Liver (tissue), 8 donors: ENCODE measurements at regions not wholly inside any gene's neighbourhood (a gene's known extent, or its start where the extent isn't known, plus 50 kb on each side); places are given as distances from the start of the nearest gene placed in this dataset.

ENCODE experiments used
- DNase-seq: peaks from one replicate; pipeline ENCODE4 v3.0.0-alpha.2; 2017; ENCODE audit warnings: low spot score
- H3K27ac ChIP-seq, 2 donors: one replicate each; pipeline ENCODE4 v1.7.0; 2013; ENCODE audit warnings: inconsistent platforms in 2 of 2, low read length in 2 of 2, control low read depth in 1 of 2, low read depth in 1 of 2, mild to moderate bottlenecking in 1 of 2
- H3K27me3 ChIP-seq, 4 donors: one replicate each; pipeline versions ENCODE4 v1.6.1 to v1.7.0; 2013; ENCODE audit warnings: low read length in 3 of 4, inconsistent platforms in 1 of 4, mild to moderate bottlenecking in 1 of 4, moderate library complexity in 1 of 4; ENCODE audit not compliant: control insufficient read depth in 4 of 4, insufficient read depth in 4 of 4
- H3K36me3 ChIP-seq, 4 donors: one replicate each; pipeline versions ENCODE4 v1.6.1 to v1.7.0; 2013; ENCODE audit warnings: low read length in 3 of 4, mild to moderate bottlenecking in 3 of 4, low read depth in 1 of 4, moderate library complexity in 1 of 4; ENCODE audit not compliant: control insufficient read depth in 4 of 4, insufficient read depth in 3 of 4
- H3K4me1 ChIP-seq, 4 donors: one replicate each; pipeline versions ENCODE4 v1.6.1 to v1.7.0; 2013; ENCODE audit warnings: low read length in 3 of 4, mild to moderate bottlenecking in 3 of 4, moderate library complexity in 1 of 4; ENCODE audit not compliant: control insufficient read depth in 4 of 4, insufficient read depth in 4 of 4
- H3K4me3 ChIP-seq, 3 donors: one replicate each; pipeline versions ENCODE4 v1.6.1 to v1.7.0; 2013; ENCODE audit warnings: low read length in 3 of 3, control low read depth in 1 of 3, low read depth in 1 of 3, mild to moderate bottlenecking in 1 of 3
- H3K9ac ChIP-seq, 2 donors: one replicate each; pipeline ENCODE4 v1.7.0; 2013; ENCODE audit warnings: low read length in 2 of 2, mild to moderate bottlenecking in 2 of 2, moderate library complexity in 2 of 2, control low read depth in 1 of 2, low read depth in 1 of 2
- H3K9me3 ChIP-seq, 4 donors: one replicate each; pipeline versions ENCODE4 v1.6.1 to v1.7.0; 2013; ENCODE audit warnings: low read length in 3 of 4; ENCODE audit not compliant: control insufficient read depth in 4 of 4
- ATF3 ChIP-seq: IDR thresholded peaks from 2 replicates; pipeline ENCODE4 v1.6.1; 2016; ENCODE audit warnings: antibody characterized with exemption
- CTCF ChIP-seq: fragments of 150-350 bp; IDR thresholded peaks from 2 replicates; pipeline ENCODE4 v1.5.1; 2017; ENCODE audit warnings: improper control_type of control experiment, low read depth, low read length; ENCODE audit not compliant: missing input control
- EGR1 ChIP-seq, 2 donors: IDR thresholded peaks; 2 replicates each; pipeline ENCODE4 v1.6.1; 2016 to 2018; ENCODE audit warnings: antibody characterized with exemption in 2 of 2, low read depth in 2 of 2
- FOXA1 ChIP-seq: IDR thresholded peaks from 2 replicates; pipeline ENCODE4 v1.6.1; 2016; ENCODE audit warnings: antibody characterized with exemption
- GABPA ChIP-seq, 2 donors: IDR thresholded peaks in 1 of 2; conservative IDR thresholded peaks in 1 of 2; 2 replicates each; pipeline ENCODE4 v1.6.1; 2016; ENCODE audit warnings: antibody characterized with exemption in 2 of 2, mild to moderate bottlenecking in 1 of 2, moderate library complexity in 1 of 2
- HNF4G ChIP-seq: IDR thresholded peaks from 2 replicates; pipeline ENCODE4 v1.6.1; 2016; ENCODE audit warnings: antibody characterized with exemption
- JUND ChIP-seq, 2 donors: IDR thresholded peaks; 2 replicates each; pipeline ENCODE4 v1.6.1; 2016; ENCODE audit warnings: antibody characterized with exemption in 2 of 2
- MAX ChIP-seq: IDR thresholded peaks from 2 replicates; pipeline ENCODE4 v1.6.1; 2016; ENCODE audit warnings: antibody characterized with exemption
- RAD21 ChIP-seq, 2 donors: IDR thresholded peaks; 2 replicates each; pipeline ENCODE4 v1.6.1; 2016; ENCODE audit warnings: antibody characterized with exemption in 2 of 2, mild to moderate bottlenecking in 2 of 2
- RXRA ChIP-seq, 2 donors: IDR thresholded peaks; 2 replicates each; pipeline ENCODE4 v1.6.1; 2017 to 2018; ENCODE audit warnings: antibody characterized with exemption in 2 of 2, mild to moderate bottlenecking in 1 of 2
- TAF1 ChIP-seq: conservative IDR thresholded peaks from 2 replicates; pipeline ENCODE4 v1.6.1; 2016; ENCODE audit warnings: antibody characterized with exemption, mild to moderate bottlenecking
- YY1 ChIP-seq: IDR thresholded peaks from 2 replicates; pipeline ENCODE4 v1.6.1; 2016; ENCODE audit warnings: antibody characterized with exemption, mild to moderate bottlenecking
- WGBS: extraction: QIAGEN DNeasy Blood & Tissue Kit; methylation state at CpG from one replicate; pipeline ENCODE4 v1.1.7; 2013; 5-methylcytosine and 5-hydroxymethylcytosine counted together
- TF ChIP-seq, protein P1 (sequence below): IDR thresholded peaks from 2 replicates; pipeline ENCODE4 v1.6.1; 2016; ENCODE audit warnings: antibody characterized with exemption
- donor health status: healthy.
- donor health status: healthy.
- donor health status: healthy.
- donor health status: healthy.
- donor health status: healthy.

- 92% methylated on average over 3 of the region's 3 CpGs for WGBS
- Histone ChIP-seq H3K4me3 (no peak overlapping the region), H3K36me3 (peaks cover 0 to 5% (median 0%) of the 10 kb centered on the region in 4 donors), H3K9me3 (no peaks in the 10 kb centered on the region), H3K27ac (no peak overlapping the region), H3K27me3 (no peaks in the 10 kb centered on the region), H3K9ac (no peak overlapping the region), H3K4me1 (no peaks in the 10 kb centered on the region)
- TF ChIP-seq RXRA (IDR thresholded peaks at IDR 0.05) (no peak), GABPA (IDR thresholded peaks at IDR 0.05 in 1 of 2, conservative IDR thresholded peaks at IDR 0.05 in 1 of 2) (no peak), RAD21 (IDR thresholded peaks at IDR 0.05) (no peak), JUND (IDR thresholded peaks at IDR 0.05) (no peak), TAF1 (no peak), MAX (no peak), YY1 (no peak), CTCF (no peak), HNF4G (no peak)
- TF ChIP-seq, protein P1, sequence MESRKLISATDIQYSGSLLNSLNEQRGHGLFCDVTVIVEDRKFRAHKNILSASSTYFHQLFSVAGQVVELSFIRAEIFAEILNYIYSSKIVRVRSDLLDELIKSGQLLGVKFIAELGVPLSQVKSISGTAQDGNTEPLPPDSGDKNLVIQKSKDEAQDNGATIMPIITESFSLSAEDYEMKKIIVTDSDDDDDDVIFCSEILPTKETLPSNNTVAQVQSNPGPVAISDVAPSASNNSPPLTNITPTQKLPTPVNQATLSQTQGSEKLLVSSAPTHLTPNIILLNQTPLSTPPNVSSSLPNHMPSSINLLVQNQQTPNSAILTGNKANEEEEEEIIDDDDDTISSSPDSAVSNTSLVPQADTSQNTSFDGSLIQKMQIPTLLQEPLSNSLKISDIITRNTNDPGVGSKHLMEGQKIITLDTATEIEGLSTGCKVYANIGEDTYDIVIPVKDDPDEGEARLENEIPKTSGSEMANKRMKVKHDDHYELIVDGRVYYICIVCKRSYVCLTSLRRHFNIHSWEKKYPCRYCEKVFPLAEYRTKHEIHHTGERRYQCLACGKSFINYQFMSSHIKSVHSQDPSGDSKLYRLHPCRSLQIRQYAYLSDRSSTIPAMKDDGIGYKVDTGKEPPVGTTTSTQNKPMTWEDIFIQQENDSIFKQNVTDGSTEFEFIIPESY = no peak
- no peak for DNase-seq
Observed at GRCh38 chr18:31258789-31259188, 59.2 kb upstream of the DSG1 start.

GRCh38 chr18:31261792-31262582 lies 56.0 kb upstream of the DSG1 start:
- Histone ChIP-seq H3K4me3 (no peak overlapping the region), H3K36me3 (no peaks in the 10 kb centered on the region), H3K4me1 (peaks cover 0 to 7% (median 0%) of the 10 kb centered on the region in 4 donors), H3K27me3 (no peaks in the 10 kb centered on the region), H3K9ac (no peak overlapping the region), H3K9me3 (no peaks in the 10 kb centered on the region), H3K27ac (no peak overlapping the region)
- 78% methylated on average over 6 of the region's 6 CpGs for WGBS
- no peak for DNase-seq
- no peak for TF ChIP-seq EGR1 (IDR thresholded peaks at IDR 0.05; ENCODE audit: low read depth in 2 of 2)
- TF ChIP-seq CTCF = no peak
- TF ChIP-seq, protein P1 = no peak
- TF ChIP-seq TAF1 = no peak
- no peak for TF ChIP-seq FOXA1
- no peak for TF ChIP-seq RAD21 (IDR thresholded peaks at IDR 0.05)
- TF ChIP-seq ATF3 = no peak
- TF ChIP-seq YY1 = no peak
- TF ChIP-seq JUND (IDR thresholded peaks at IDR 0.05) = no peak
- no peak for TF ChIP-seq HNF4G
- TF ChIP-seq MAX = no peak
